Naive thymus-derived CD4-positive, alpha-beta T cell (primary cell): ENCODE measurements at regions not wholly inside any gene's neighbourhood (a gene's known extent, or its start where the extent isn't known, plus 50 kb on each side); places are given as distances from the start of the nearest gene placed in this dataset.

Experiments
- ATAC-seq: fragments of 150-1000 bp; cut with Tn5 transposase; 2 replicates; pipeline ENCODE4 v1.10.0; 2021; ENCODE audit warnings: mild to moderate bottlenecking, moderate library complexity
- CTCF ChIA-PET: fragments of 350-600 bp; sonication (Branson Sonifier 250); formaldehyde crosslinking; loops from one replicate; lab custom pipeline; 2021; ENCODE audit warnings: antibody characterized with exemption; lab: Charles Lee
- POLR2A ChIA-PET: fragments of 350-600 bp; sonication (Branson Sonifier 250); formaldehyde crosslinking; loops from one replicate; lab custom pipeline; 2021; ENCODE audit warnings: antibody characterized with exemption, inconsistent platforms; lab: Charles Lee
- DNase-seq, 9 donors: peaks; one replicate each; pipeline versions ENCODE4 v3.0.0 to v3.0.0-alpha.2; 2020 to 2022; ENCODE audit warnings: mixed read lengths in 1 of 9
- H3K27ac ChIP-seq: one replicate; pipeline ENCODE4 v1.7.0; 2013; ENCODE audit warnings: mild to moderate bottlenecking, low read depth, low read length, moderate library complexity
- H3K27me3 ChIP-seq, 2 donors: one replicate each; pipeline ENCODE4 v1.7.0; 2013; ENCODE audit warnings: low read length in 2 of 2, mild to moderate bottlenecking in 2 of 2, moderate library complexity in 2 of 2; ENCODE audit not compliant: control insufficient read depth in 2 of 2, insufficient read depth in 2 of 2
- H3K36me3 ChIP-seq, 3 experiments: 1 replicate in 2 of 3; 2 replicates in 1 of 3; pipeline ENCODE4 v1.7.0; 2013; ENCODE audit warnings: low read length in 3 of 3, mild to moderate bottlenecking in 3 of 3, moderate library complexity in 1 of 3; ENCODE audit not compliant: insufficient read depth in 3 of 3, control insufficient read depth in 2 of 3
- H3K4me1 ChIP-seq, 2 donors: one replicate each; pipeline ENCODE4 v1.7.0; 2013; ENCODE audit warnings: low read length in 2 of 2, mild to moderate bottlenecking in 2 of 2, moderate library complexity in 1 of 2; ENCODE audit not compliant: control insufficient read depth in 2 of 2, insufficient read depth in 2 of 2
- H3K4me3 ChIP-seq: 2 replicates; pipeline ENCODE4 v1.7.0; 2013; ENCODE audit warnings: mild to moderate bottlenecking, low read length
- H3K9me3 ChIP-seq, 3 experiments: 1 replicate in 2 of 3; 2 replicates in 1 of 3; pipeline ENCODE4 v1.7.0; 2013; ENCODE audit warnings: low read length in 3 of 3; ENCODE audit not compliant: control insufficient read depth in 2 of 3
- H3K27ac Mint-ChIP-seq, 9 donors: one replicate each; pipeline ENCODE4 v1.8.0; 2020 to 2022; ENCODE audit warnings: mixed read lengths in 9 of 9, mild to moderate bottlenecking in 8 of 9, moderate library complexity in 5 of 9, inconsistent platforms in 2 of 9
- H3K27me3 Mint-ChIP-seq, 5 donors: one replicate each; pipeline ENCODE4 v1.8.0; 2021 to 2022; ENCODE audit warnings: mixed read lengths in 5 of 5, mild to moderate bottlenecking in 1 of 5
- H3K36me3 Mint-ChIP-seq, 5 donors: one replicate each; pipeline ENCODE4 v1.8.0; 2020 to 2022; ENCODE audit warnings: mixed read lengths in 5 of 5, mild to moderate bottlenecking in 3 of 5, inconsistent platforms in 1 of 5
- H3K4me1 Mint-ChIP-seq, 7 donors: one replicate each; pipeline ENCODE4 v1.8.0; 2020 to 2022; ENCODE audit warnings: mixed read lengths in 7 of 7, mild to moderate bottlenecking in 3 of 7, inconsistent platforms in 1 of 7
- H3K4me3 Mint-ChIP-seq, 10 donors: one replicate each; pipeline ENCODE4 v1.8.0; 2020 to 2022; ENCODE audit warnings: mild to moderate bottlenecking in 10 of 10, mixed read lengths in 10 of 10, moderate library complexity in 6 of 10, inconsistent platforms in 2 of 10
- H3K9me3 Mint-ChIP-seq, 11 donors: one replicate each; pipeline ENCODE4 v1.8.0; 2020 to 2022; ENCODE audit warnings: mixed read lengths in 11 of 11, mild to moderate bottlenecking in 4 of 11, inconsistent platforms in 1 of 11, moderate library complexity in 1 of 11
- intact Hi-C, 2 donors: fragments of 100-400 bp; cut with micrococcal nuclease; formaldehyde crosslinking; loops; one replicate each; pipeline ENCODE4 v1.15.1; 2023

DNA sequence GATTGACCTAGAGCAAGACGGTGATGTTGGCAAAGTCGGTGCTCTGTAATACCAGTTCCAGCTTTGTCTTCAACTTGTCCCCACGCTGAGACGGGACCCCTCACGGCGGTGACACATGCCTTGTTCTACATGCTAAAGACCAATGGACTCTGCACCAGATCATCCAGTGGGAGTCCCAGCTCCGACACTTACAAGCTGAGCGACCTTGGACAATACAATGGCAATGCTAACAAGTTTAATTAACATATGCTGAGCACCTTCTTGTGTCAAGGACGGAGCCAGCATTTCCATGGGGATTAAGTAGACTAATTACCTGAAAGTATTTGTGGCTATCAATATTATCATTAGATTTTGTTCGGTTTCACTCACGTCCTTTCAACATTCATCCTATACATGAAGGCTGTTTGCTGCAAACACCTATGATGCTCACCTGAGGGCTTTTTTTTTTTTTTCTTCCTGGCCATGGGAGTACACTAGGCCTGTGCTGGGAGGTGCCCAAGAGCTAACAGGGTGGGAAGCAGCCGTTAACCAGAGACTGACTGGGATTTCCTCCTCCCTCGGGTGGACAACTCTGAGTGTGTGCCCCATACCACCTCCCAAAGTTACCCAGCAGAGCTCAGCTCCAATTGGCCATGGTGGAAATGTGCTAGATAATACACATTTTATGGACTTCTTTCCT is 308.6 kb upstream of the ZFHX3 start:
- ATAC-seq (no peak), DNase-seq (no peak)
- Histone ChIP-seq H3K4me3 (no peak overlapping the region), H3K27ac (no peak overlapping the region), H3K9me3 (no peaks in the 10 kb centered on the region), H3K36me3 (no peaks in the 10 kb centered on the region), H3K27me3 (no peaks in the 10 kb centered on the region), H3K4me1 (no peaks in the 10 kb centered on the region)
- peaks cover 0 to 7% (median 0%) of the 10 kb centered on the region in 11 donors for H3K9me3 Mint-ChIP-seq
- no peaks in the 10 kb centered on the region for H3K36me3 Mint-ChIP-seq
- H3K27me3 Mint-ChIP-seq, result peaks cover 0 to 19% (median 0%) of the 10 kb centered on the region in 5 donors
- ChIA-PET CTCF (no interaction called here), POLR2A (no interaction called here)
- H3K4me3 Mint-ChIP-seq, result no peak overlapping the region
- intact Hi-C loops, result no loop called here
- no peak overlapping the region for H3K27ac Mint-ChIP-seq
- no peaks in the 10 kb centered on the region for H3K4me1 Mint-ChIP-seq

DNA sequence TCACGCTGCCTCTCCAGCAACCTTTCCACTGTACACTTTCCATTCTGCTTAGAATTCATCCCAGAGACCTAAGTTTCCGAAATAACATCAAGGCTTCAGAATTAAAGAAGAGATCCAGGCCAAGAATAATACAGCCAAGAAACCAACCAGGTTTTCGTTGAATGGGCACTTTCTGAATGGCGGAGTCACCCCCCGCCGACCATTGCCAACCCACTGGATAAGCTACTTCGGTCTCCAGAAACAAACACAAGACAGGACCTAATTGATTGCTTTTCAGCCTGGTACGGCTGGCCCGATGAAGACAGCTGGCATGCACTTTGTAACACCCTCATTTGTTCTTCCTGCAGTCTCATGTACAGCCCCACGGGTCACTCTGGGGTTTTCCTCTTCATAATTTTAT is 308.1 kb upstream of the ZFHX3 start:
- CTCF ChIA-PET, result no interaction called here
- H3K9me3 Mint-ChIP-seq, result peaks cover 0 to 7% (median 0%) of the 10 kb centered on the region in 11 donors
- no peak overlapping the region for H3K4me3 ChIP-seq
- H3K27me3 Mint-ChIP-seq, result peaks cover 0 to 19% (median 0%) of the 10 kb centered on the region in 5 donors
- no peak overlapping the region for H3K27ac ChIP-seq
- no peak overlapping the region for H3K4me3 Mint-ChIP-seq
- POLR2A ChIA-PET, result no interaction called here
- H3K36me3 ChIP-seq, result no peaks in the 10 kb centered on the region
- no peaks in the 10 kb centered on the region for H3K36me3 Mint-ChIP-seq
- DNase-seq (no peak), ATAC-seq (no peak)
- H3K4me1 ChIP-seq, result no peaks in the 10 kb centered on the region
- H3K9me3 ChIP-seq, result no peaks in the 10 kb centered on the region
- H3K27ac Mint-ChIP-seq, result no peak overlapping the region
- H3K4me1 Mint-ChIP-seq, result no peaks in the 10 kb centered on the region
- no peaks in the 10 kb centered on the region for H3K27me3 ChIP-seq
- intact Hi-C loops, result no loop called here

DNA sequence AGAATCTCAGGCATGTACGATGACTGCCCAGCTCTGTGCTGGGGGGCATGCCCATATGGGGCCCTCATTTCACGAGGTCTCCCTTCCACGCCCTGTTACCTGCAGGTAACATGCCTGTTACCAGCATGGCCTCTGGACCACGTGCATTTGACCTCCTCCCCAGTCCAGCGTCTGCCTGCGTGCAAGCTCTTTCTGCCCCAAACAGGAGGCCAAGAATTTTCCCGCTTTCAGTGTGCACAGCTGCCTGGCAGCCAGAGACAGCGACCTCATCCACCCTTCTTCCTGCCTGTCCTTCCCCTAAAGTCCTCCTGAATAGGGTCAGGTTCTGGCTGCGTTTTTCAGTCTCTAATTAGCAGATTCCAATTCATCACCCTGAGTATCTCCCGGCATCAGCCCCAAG is 306.5 kb upstream of the ZFHX3 start:
- H3K36me3 ChIP-seq, result no peaks in the 10 kb centered on the region
- ATAC-seq (no peak), DNase-seq (no peak)
- POLR2A ChIA-PET, result no interaction called here
- intact Hi-C loops, result no loop called here
- no peak overlapping the region for H3K4me3 ChIP-seq
- Mint-ChIP-seq H3K27me3 (peaks cover 0 to 19% (median 0%) of the 10 kb centered on the region in 5 donors), H3K4me1 (no peaks in the 10 kb centered on the region), H3K36me3 (no peaks in the 10 kb centered on the region), H3K4me3 (no peak overlapping the region), H3K27ac (no peak overlapping the region), H3K9me3 (peaks cover 0 to 7% (median 0%) of the 10 kb centered on the region in 11 donors)
- no peak overlapping the region for H3K27ac ChIP-seq
- no peaks in the 10 kb centered on the region for H3K27me3 ChIP-seq
- CTCF ChIA-PET, result no interaction called here
- H3K9me3 ChIP-seq, result no peaks in the 10 kb centered on the region
- H3K4me1 ChIP-seq, result no peaks in the 10 kb centered on the region

DNA sequence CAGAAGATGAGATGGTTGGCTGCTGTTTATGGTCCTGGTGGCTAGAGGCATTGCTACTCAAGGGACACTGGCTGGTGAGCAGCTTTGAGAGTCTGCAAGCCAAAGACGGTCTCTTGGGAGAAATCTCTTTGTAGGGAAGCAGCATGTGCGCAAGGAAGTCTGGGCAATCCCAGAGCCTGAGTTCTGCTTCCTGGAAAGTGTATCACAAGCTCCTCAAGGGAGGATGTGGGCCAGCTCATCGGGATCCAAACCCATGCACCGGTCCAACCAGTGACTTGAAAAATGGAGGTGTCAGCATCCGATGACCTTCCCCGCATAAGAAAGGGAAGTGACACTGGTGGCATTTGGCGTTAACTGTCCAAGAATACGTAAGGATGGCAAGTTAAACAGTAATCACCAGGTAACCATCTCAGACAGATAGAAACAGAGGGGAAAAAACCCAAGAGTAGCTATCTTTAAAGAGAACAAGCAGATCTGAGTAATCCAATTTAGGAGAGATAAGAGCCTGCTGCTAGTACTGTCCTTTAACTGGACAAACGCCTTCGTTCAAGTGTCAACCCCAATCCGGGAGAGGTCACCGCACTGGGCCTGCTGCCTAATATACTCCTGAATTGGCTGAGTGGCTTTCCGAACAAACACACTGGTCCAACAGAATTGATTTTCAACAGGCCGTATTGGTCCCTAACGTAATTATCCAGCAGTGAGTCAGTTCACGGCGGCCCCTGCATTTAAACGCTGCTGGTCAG is 303.0 kb upstream of the ZFHX3 start:
- Histone ChIP-seq H3K4me1 (no peaks in the 10 kb centered on the region), H3K27me3 (no peaks in the 10 kb centered on the region), H3K36me3 (no peaks in the 10 kb centered on the region), H3K27ac (no peak overlapping the region), H3K4me3 (no peak overlapping the region), H3K9me3 (no peaks in the 10 kb centered on the region)
- ATAC-seq, result no peak
- H3K4me3 Mint-ChIP-seq, result no peak overlapping the region
- H3K4me1 Mint-ChIP-seq, result no peaks in the 10 kb centered on the region
- CTCF ChIA-PET, result interaction anchor here (0.6 kb wide), 1 partner anchor 1511 kb away, joined by 4 read pairs; no protein-coding TSS in a partner anchor
- no peak overlapping the region for H3K27ac Mint-ChIP-seq
- POLR2A ChIA-PET, result no interaction called here
- H3K9me3 Mint-ChIP-seq, result peaks cover 0 to 2% (median 0%) of the 10 kb centered on the region in 11 donors
- DNase-seq, result no peak
- H3K36me3 Mint-ChIP-seq, result no peaks in the 10 kb centered on the region
- H3K27me3 Mint-ChIP-seq, result peaks cover 0 to 7% (median 0%) of the 10 kb centered on the region in 5 donors
- intact Hi-C loops, result no loop called here

DNA sequence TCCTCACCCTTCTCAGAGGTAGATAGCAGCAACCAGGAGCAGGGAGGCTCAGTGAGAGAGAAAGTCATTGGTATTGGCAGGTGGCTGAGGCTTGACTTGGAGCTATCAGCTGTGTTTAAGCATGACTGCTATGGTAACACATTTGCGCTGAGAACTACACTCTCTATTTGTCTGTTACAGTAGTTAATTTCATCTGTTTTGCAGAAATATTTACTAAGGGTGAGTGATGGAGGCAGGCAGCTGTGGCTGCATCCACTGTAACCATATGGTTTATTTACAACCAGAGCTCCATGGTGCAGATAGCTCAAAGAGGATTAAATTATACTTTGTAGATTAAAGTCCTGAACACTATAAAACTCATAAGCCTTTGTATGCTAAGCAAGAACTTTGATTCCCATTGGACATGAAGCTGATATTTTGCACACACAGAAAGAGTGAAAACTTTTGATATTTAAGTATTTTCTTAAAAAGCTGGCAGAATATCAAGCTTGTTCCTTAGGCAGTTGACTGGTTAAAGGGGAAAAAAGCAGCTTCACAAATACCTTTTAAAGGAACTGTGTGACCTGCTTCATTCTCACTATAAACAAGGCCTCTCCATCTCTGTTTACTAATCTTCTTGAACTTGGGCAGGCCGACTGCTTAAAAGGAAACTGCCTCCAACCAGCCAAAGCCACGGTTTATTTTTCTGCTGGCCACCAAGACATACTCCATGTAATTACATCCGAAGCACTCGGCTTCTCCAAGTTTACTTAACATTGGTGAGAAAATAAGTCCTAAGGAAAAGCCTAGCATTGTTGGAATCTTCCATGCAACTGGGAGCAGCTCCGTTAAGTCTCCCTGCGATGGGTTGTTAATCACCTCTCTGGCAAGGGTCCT is 299.8 kb upstream of the ZFHX3 start:
- Mint-ChIP-seq H3K27ac (no peak overlapping the region), H3K9me3 (peaks cover 0 to 2% (median 0%) of the 10 kb centered on the region in 11 donors), H3K27me3 (peaks cover 0 to 4% (median 0%) of the 10 kb centered on the region in 5 donors), H3K4me1 (no peaks in the 10 kb centered on the region), H3K36me3 (no peaks in the 10 kb centered on the region), H3K4me3 (no peak overlapping the region)
- H3K36me3 ChIP-seq, result no peaks in the 10 kb centered on the region
- ATAC-seq (no peak), DNase-seq (no peak)
- no peak overlapping the region for H3K27ac ChIP-seq
- H3K4me1 ChIP-seq, result no peaks in the 10 kb centered on the region
- H3K9me3 ChIP-seq, result no peaks in the 10 kb centered on the region
- no peaks in the 10 kb centered on the region for H3K27me3 ChIP-seq
- ChIA-PET POLR2A (no interaction called here), CTCF (no interaction called here)
- intact Hi-C loops, result no loop called here
- no peak overlapping the region for H3K4me3 ChIP-seq

DNA sequence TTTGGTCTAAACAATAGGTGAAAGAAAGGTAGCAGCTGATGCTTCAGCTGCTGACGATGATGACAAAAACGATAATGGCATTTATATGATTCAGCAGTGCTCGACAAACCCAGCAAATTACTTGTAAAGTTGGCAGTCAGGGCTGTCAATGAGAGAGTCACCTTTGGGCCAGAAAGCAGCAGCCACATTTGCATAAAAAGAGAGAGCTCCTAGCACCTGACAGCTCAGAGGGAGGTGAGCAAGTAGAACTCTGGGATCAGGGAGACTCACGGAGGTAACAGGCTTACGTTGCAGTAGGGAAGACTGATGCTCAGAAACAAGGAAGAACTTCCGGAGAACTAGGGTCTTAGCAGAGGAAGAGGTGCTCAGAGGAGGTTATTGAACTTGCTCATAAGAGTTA is 291.9 kb upstream of the ZFHX3 start:
- Histone ChIP-seq H3K9me3 (no peaks in the 10 kb centered on the region), H3K27me3 (no peaks in the 10 kb centered on the region), H3K27ac (no peak overlapping the region), H3K4me1 (no peaks in the 10 kb centered on the region), H3K36me3 (no peaks in the 10 kb centered on the region), H3K4me3 (no peak overlapping the region)
- peaks cover 0 to 2% (median 0%) of the 10 kb centered on the region in 11 donors for H3K9me3 Mint-ChIP-seq
- ChIA-PET POLR2A (no interaction called here), CTCF (no interaction called here)
- no peak overlapping the region for H3K27ac Mint-ChIP-seq
- H3K4me1 Mint-ChIP-seq, result no peaks in the 10 kb centered on the region
- H3K36me3 Mint-ChIP-seq, result no peaks in the 10 kb centered on the region
- no peak for DNase-seq
- intact Hi-C loops, result no loop called here
- H3K27me3 Mint-ChIP-seq, result peaks cover 0 to 7% (median 0%) of the 10 kb centered on the region in 5 donors
- ATAC-seq, result no peak
- no peak overlapping the region for H3K4me3 Mint-ChIP-seq
